ENCODE measurements at regions not wholly inside any gene's neighbourhood (a gene's known extent, or its start where the extent isn't known, plus 50 kb on each side); places are given as distances from the start of the nearest gene placed in this dataset.
"Not testable (repeated sequence)": the region's sequence is repeated elsewhere in the genome, so short reads cannot be mapped to it uniquely, and the experiment has no call there.

DNA sequence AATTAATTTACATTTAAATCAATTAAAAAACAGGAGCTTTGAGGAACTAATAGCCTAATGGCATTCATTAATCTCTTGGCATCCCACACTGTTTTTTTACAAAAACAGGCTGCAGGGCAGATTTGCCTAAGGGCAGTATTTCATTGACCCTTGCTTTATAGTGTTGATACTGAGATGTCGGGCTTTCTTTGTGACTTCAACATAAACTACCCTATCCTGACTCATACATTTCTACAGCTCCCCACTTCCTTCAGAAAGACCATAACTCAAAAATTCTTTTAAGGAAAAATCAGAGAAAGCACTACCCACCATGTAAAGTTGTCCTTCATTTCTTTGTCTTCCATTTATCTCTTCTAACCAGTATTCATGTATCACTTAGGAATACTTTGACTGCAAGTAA lies 92.2 kb upstream of the NT5E start:
- Histone ChIP-seq H3K9me3 (no peaks in the 10 kb centered on the region), H3K36me3 (no peaks in the 10 kb centered on the region), H3K27ac (no peak overlapping the region), H3K4me3 (no peak overlapping the region), H3K27me3 (replicated peaks; ENCODE audit: insufficient read depth) (no peaks in the 10 kb centered on the region), H3K4me1 (ENCODE audit: control insufficient read depth in 1 of 2, low read depth in 2 of 2) (peaks cover 0 to 7% of the 10 kb centered on the region in 2 donors)
- no peak for DNase-seq (ENCODE audit: low spot score)
- no peak for ATAC-seq (ENCODE audit: insufficient number of reproducible peaks, low FRiP score, low read depth)
- TF ChIP-seq, protein P1, sequence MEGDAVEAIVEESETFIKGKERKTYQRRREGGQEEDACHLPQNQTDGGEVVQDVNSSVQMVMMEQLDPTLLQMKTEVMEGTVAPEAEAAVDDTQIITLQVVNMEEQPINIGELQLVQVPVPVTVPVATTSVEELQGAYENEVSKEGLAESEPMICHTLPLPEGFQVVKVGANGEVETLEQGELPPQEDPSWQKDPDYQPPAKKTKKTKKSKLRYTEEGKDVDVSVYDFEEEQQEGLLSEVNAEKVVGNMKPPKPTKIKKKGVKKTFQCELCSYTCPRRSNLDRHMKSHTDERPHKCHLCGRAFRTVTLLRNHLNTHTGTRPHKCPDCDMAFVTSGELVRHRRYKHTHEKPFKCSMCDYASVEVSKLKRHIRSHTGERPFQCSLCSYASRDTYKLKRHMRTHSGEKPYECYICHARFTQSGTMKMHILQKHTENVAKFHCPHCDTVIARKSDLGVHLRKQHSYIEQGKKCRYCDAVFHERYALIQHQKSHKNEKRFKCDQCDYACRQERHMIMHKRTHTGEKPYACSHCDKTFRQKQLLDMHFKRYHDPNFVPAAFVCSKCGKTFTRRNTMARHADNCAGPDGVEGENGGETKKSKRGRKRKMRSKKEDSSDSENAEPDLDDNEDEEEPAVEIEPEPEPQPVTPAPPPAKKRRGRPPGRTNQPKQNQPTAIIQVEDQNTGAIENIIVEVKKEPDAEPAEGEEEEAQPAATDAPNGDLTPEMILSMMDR (IDR thresholded peaks at IDR 0.05) = no peak

DNA sequence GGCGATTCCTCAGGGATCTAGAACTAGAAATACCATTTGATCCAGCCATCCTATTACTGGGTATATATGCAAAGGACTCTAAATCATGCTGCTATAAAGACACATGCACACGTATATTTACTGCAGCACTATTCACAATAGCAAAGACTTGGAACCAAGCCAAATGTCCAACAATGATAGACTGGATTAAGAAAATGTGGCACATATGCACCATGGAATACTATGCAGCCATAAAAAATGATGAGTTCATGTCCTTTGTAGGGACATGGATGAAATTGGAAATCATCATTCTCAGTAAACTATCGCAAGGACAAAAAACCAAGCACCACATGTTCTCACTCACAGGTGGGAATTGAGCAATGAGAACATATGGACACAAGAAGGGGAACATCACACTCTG lies 93.1 kb upstream of the NT5E start:
- H3K36me3 ChIP-seq; H3K9me3 ChIP-seq; DNase-seq (ENCODE audit: low spot score): not testable (repeated sequence)

DNA sequence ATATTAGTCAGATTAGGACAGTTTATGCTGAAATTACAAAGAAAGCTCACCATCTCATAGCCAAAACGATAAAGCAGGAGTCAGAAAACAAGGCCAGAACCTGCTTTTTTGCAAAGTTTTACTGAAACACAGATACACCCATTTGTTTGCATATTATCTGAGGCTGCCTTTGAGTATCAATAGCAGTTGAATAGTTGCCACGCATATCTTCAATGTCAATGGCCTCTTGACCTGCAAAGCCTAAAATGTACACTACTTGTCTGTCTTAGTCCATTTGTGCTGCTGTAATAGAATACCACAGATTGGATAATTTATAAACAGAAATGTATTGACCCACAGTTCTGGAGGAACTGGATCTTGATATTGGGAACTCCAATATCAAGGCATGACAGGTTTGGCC lies 94.1 kb upstream of the NT5E start:
- TF ChIP-seq, protein P1 (IDR thresholded peaks at IDR 0.05) = no peak
- Histone ChIP-seq H3K4me1 (ENCODE audit: control insufficient read depth in 1 of 2, low read depth in 2 of 2) (peaks cover 0 to 3% of the 10 kb centered on the region in 2 donors), H3K9me3 (no peaks in the 10 kb centered on the region), H3K27me3 (replicated peaks; ENCODE audit: insufficient read depth) (no peaks in the 10 kb centered on the region), H3K36me3 (no peaks in the 10 kb centered on the region), H3K4me3 (no peak overlapping the region), H3K27ac (no peak overlapping the region)
- no peak for DNase-seq (ENCODE audit: low spot score)
- ATAC-seq (ENCODE audit: insufficient number of reproducible peaks, low FRiP score, low read depth) = no peak

More for the DNA sequence above, 93.1 kb upstream of the NT5E start:
- not testable (repeated sequence) for H3K27ac ChIP-seq; H3K4me3 ChIP-seq; H3K4me1 ChIP-seq (ENCODE audit: control insufficient read depth in 1 of 2, low read depth in 2 of 2); H3K27me3 ChIP-seq (replicated peaks; ENCODE audit: insufficient read depth); ATAC-seq (ENCODE audit: insufficient number of reproducible peaks, low FRiP score, low read depth)

- Histone ChIP-seq H3K4me3 (no peak overlapping the region), H3K36me3 (no peaks in the 10 kb centered on the region), H3K4me1 (ENCODE audit: control insufficient read depth in 1 of 2, low read depth in 2 of 2) (no peaks in the 10 kb centered on the region), H3K9me3 (no peaks in the 10 kb centered on the region), H3K27ac (no peak overlapping the region), H3K27me3 (replicated peaks; ENCODE audit: insufficient read depth) (no peaks in the 10 kb centered on the region)
- TF ChIP-seq, protein P1 (IDR thresholded peaks at IDR 0.05) = peak; percentile 97
- ATAC-seq (ENCODE audit: insufficient number of reproducible peaks, low FRiP score, low read depth) (peak; percentile 73), DNase-seq (ENCODE audit: low spot score) (peak; percentile 61)
Observed at GRCh38 chr6:85354761-85355618, 94.9 kb upstream of the NT5E start.

GRCh38 chr6:85353012-85353411 lies 96.9 kb upstream of the NT5E start:
- Histone ChIP-seq H3K9me3 (no peaks in the 10 kb centered on the region), H3K27me3 (replicated peaks; ENCODE audit: insufficient read depth) (no peaks in the 10 kb centered on the region), H3K27ac (no peak overlapping the region), H3K4me3 (no peak overlapping the region), H3K4me1 (ENCODE audit: control insufficient read depth in 1 of 2, low read depth in 2 of 2) (peaks cover 0 to 7% of the 10 kb centered on the region in 2 donors), H3K36me3 (no peaks in the 10 kb centered on the region)
- ATAC-seq (ENCODE audit: insufficient number of reproducible peaks, low FRiP score, low read depth) (no peak), DNase-seq (ENCODE audit: low spot score) (no peak)
- TF ChIP-seq, protein P1 (IDR thresholded peaks at IDR 0.05) = no peak

Data from thoracic aorta (tissue), 2 donors.